Motor neuron (in vitro differentiated cells): ENCODE measurements at regions not wholly inside any gene's neighbourhood (a gene's known extent, or its start where the extent isn't known, plus 50 kb on each side); places are given as distances from the start of the nearest gene placed in this dataset.

Experiments used
- ATAC-seq, 8 experiments: fragments of 200-7000 bp; cut with Tn5 transposase; replicated peaks in 6 of 8; 2 replicates each; pipeline ENCODE4 v1.8.0; 2021; ENCODE audit warnings: mild to moderate bottlenecking in 8 of 8, moderate library complexity in 8 of 8
- H3K27ac ChIP-seq, 2 donors: fragments of 250-450 bp; sonication (Bioruptor Pico); 2 replicates each; pipeline ENCODE4 v1.9.0; 2021; ENCODE audit warnings: antibody characterized with exemption in 2 of 2, mild to moderate bottlenecking in 2 of 2, moderate library complexity in 1 of 2
- H3K4me1 ChIP-seq, 2 donors: fragments of 250-450 bp; sonication (Bioruptor Pico); replicated peaks in 1 of 2; 2 replicates each; pipeline ENCODE4 v1.6.1; 2021; ENCODE audit warnings: antibody characterized with exemption in 2 of 2, mild to moderate bottlenecking in 2 of 2, moderate library complexity in 1 of 2
- H3K4me3 ChIP-seq, 5 donors: fragments of 250-450 bp; sonication (Bioruptor Pico); 2 replicates each; pipeline ENCODE4 v1.9.0; 2021; ENCODE audit warnings: antibody characterized with exemption in 5 of 5, mild to moderate bottlenecking in 5 of 5, moderate library complexity in 4 of 5
- WGBS, 10 experiments: fragments of 450-650 bp; shearing (Covaris generic); methylation state at CpG; one replicate each; pipeline ENCODE4 v1.0.0; 2022; 5-methylcytosine and 5-hydroxymethylcytosine counted together
- in situ Hi-C, 9 experiments: fragments of 400-800 bp; cut with MboI; loops; one replicate each; pipeline ENCODE4 v1.15.0; 2021; ENCODE audit warnings: low sequenced_read_pairs in 9 of 9, low pct_unique_long_range_greater_than_20kb in 2 of 9; ENCODE audit not compliant: unreplicated experiment in 9 of 9

- ATAC-seq, result no peak
- in situ Hi-C loops, result loop anchor here in 2 of 9 experiments (25.0 kb wide), 1 partner anchor 358 kb away; the partner anchor contains the start of gene LHFPL6 (in 2 of the 2)
- H3K4me3 ChIP-seq, result no peak overlapping the region
- peaks cover 0 to 5% of the 10 kb centered on the region in 2 donors for H3K4me1 ChIP-seq
- WGBS, 10 experiments, result 30 to 100% (median 88%) methylated on average over 1 to 5 of the region's 5 CpGs; no CpG with 5 or more reads in 2 of the 10 experiments
- no peak overlapping the region for H3K27ac ChIP-seq
Measured at GRCh38 chr13:39254601-39255000, 216.3 kb downstream of the NHLRC3 start.

DNA sequence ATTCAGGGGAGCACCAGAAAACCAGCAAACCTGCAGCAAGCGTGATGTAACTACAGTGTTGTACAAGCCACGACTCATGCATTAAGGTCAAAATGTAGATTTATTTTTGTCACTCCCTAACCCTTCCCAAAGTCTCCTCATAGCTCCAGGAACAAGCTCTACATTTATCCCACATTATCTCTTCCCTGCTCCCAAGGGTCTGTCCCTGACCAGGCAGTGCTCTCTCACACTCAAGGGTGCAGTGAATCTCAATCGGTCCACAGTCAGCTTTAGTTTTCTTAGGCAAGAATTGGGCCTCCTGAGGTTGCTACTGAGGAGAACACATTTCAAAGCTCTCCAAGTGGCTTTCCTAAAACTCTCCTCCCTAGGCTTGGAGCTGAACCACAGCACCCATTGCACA, 219.4 kb downstream of the NHLRC3 start:
- no peak for ATAC-seq
- H3K27ac ChIP-seq, result no peak overlapping the region
- WGBS, 10 experiments, result 70 to 100% (median 88%) methylated on average over 1 to 3 of the region's 3 CpGs; no CpG with 5 or more reads in 4 of the 10 experiments
- peaks cover 0 to 5% of the 10 kb centered on the region in 2 donors for H3K4me1 ChIP-seq
- H3K4me3 ChIP-seq, result no peak overlapping the region
- in situ Hi-C loops, result loop anchor here in 2 of 9 experiments (25.0 kb wide), 1 partner anchor 355 kb away; the partner anchor contains the start of gene LHFPL6 (in 2 of the 2)

DNA sequence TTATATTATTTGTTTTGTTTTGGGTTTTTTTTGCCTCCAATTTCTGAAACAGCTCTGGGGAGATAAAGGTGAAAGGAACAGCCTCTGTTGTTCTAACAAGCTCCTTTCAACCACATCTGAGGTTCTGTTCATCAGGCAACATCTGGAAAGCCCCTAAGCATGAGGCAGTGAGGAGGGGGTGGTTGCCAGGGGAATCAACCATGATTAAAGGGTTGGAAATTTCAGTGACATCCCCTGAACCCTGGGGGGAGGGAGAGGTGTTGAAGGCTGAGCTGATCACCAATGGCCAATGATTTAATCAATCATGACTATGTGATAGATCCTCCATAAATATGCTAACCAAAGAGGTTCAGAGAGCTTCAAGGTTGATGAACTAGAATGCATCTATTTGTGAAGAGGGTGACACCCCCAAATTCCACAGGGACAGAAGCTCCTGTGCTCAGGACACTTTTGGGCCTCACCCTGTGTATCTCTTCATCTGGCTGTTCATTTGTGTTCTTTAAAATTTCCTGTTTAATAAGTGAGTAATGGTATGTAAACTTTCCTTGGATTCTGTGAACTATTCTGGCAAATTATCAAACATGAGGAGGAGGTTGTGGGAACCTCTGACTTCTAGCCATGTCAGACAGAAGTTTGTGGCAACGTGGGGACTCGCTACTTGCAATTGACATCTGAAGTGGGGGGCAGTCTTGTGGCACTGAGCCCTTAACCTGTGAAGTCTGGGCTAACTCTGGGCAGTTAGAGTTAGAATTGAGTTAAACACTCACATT, 221.3 kb downstream of the NHLRC3 start:
- in situ Hi-C loops, result loop anchor here in 3 of 9 experiments (10.0 to 25.0 kb wide), 3 partner anchors 105 to 355 kb away; partner anchors contain the start of gene LHFPL6 (in 2 of the 3)

DNA sequence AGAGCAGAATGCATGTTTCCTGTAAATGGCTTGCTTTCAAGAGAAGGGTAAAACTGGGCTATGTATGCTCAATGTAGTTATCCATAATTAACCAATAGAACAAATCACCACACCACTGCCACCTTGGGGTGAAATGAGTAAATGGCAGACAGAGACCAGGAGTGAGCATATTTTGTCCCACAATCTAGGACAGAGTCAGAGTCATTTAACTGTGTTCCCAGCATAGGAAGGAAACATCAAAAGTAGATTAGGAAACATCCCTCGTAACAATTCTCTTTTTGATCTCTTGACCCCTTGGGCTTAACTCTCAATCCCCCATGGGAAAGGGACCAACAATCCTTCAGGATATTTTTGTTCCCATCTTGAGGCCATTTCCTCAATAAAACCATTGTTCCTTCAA, 224.8 kb downstream of the NHLRC3 start:
- no peak overlapping the region for H3K27ac ChIP-seq

More for the DNA sequence above, 221.3 kb downstream of the NHLRC3 start:
- no peak overlapping the region for H3K4me3 ChIP-seq
- no peak overlapping the region for H3K27ac ChIP-seq
- ATAC-seq, result no peak
- H3K4me1 ChIP-seq, result peaks cover 0 to 5% of the 10 kb centered on the region in 2 donors
- 0 to 80% (median 50%) methylated on average over 1 to 2 of the region's 2 CpGs; no CpG with 5 or more reads in 4 of the 10 experiments for WGBS, 10 experiments

DNA sequence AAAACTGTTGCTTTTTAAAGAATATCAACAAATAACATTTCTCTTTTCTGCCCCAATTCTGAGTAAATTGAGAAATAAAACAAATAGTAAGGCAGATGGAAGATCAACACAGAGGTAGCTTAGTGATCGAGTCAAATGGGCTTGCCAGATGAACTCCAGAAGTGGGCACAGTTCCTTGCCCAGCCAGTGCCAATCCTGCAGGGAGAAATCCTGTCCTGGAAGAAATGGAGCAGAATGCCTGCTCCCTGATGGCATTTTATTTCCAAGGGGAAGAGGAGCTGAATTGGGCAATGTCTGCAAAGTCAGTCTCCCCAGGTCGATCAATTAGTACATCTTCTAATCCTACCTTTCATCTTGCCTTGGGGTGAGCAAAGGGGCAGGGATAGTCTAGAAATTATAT, 225.3 kb downstream of the NHLRC3 start:
- in situ Hi-C loops, result loop anchor here in 3 of 9 experiments (10.0 to 25.0 kb wide), 3 partner anchors 109 to 351 kb away; partner anchors contain the start of gene LHFPL6 (in 2 of the 3)
- no peak for ATAC-seq
- H3K4me1 ChIP-seq, result peaks cover 0 to 5% of the 10 kb centered on the region in 2 donors
- WGBS, 10 experiments, result 0 to 88% (median 16%) methylated on average over 1 to 2 of the region's 2 CpGs; no CpG with 5 or more reads in 3 of the 10 experiments
- no peak overlapping the region for H3K4me3 ChIP-seq
- H3K27ac ChIP-seq, result no peak overlapping the region

More for the DNA sequence above, 224.8 kb downstream of the NHLRC3 start:
- H3K4me3 ChIP-seq, result no peak overlapping the region
- peak in 7 of 8 experiments; percentile 44 to 94 (median 77) for ATAC-seq
- in situ Hi-C loops, result loop anchor here in 3 of 9 experiments (10.0 to 25.0 kb wide), 3 partner anchors 108 to 352 kb away; partner anchors contain the start of gene LHFPL6 (in 2 of the 3)
- H3K4me1 ChIP-seq, result peaks cover 0 to 5% of the 10 kb centered on the region in 2 donors
- WGBS, 10 experiments, result 0 to 100% (median 77%) methylated on average over 1 of the region's 1 CpG; no CpG with 5 or more reads in 4 of the 10 experiments

DNA sequence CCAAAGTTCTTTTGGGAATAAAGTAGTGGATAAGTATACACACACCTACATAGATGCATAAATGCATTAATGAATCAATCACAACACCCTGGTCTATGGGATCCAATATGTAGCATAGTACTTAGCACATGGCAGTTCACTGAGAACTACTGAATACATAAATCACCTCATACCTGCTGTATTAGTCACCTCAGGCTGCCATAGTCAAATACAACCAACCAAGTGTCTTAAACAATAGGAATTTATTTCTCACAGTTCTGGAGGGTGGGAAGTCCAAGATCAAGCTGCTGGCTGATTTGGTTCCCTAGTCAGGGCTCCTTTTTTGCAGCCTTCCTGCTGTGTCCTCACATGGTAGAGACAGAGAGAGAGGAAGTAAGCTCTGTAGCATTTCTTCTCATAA, 228.2 kb downstream of the NHLRC3 start:
- H3K4me1 ChIP-seq, result no peaks in the 10 kb centered on the region
- in situ Hi-C loops, result loop anchor here in 3 of 9 experiments (10.0 to 25.0 kb wide), 3 partner anchors 112 to 348 kb away; partner anchors contain the start of gene LHFPL6 (in 2 of the 3)
- ATAC-seq, result peak in 1 of 8 experiments; percentile 39
- no peak overlapping the region for H3K4me3 ChIP-seq
- H3K27ac ChIP-seq, result no peak overlapping the region

DNA sequence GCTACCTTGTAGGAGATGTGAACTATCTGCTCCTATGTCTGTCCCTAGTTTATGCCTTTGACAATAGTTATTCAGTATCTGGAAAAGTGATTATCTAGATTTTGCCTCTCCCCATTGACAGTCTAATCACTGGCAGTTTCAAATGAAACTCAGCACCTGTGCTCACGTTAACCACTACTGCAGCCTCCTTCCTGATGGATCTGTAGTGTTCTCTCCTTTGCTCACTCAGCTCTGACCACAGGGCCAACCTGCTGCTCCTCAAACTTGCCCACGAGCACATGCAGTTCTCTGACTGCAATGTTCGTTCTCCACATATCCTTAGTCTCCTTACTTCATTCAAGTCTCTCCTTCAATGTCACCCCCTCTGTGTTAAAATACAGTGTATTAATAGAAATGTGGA, 230.1 kb downstream of the NHLRC3 start:
- no peak for ATAC-seq
- no peaks in the 10 kb centered on the region for H3K4me1 ChIP-seq
- H3K4me3 ChIP-seq, result no peak overlapping the region
- 22 to 100% (median 81%) methylated on average over 1 to 3 of the region's 3 CpGs; no CpG with 5 or more reads in 2 of the 10 experiments for WGBS, 10 experiments
- in situ Hi-C loops, result loop anchor here in 3 of 9 experiments (10.0 to 25.0 kb wide), 3 partner anchors 114 to 346 kb away; partner anchors contain the start of gene LHFPL6 (in 2 of the 3)
- H3K27ac ChIP-seq, result no peak overlapping the region

- no peak overlapping the region for H3K27ac ChIP-seq
- no peak for ATAC-seq
- 40 to 100% (median 63%) methylated on average over 1 to 2 of the region's 2 CpGs; no CpG with 5 or more reads in 4 of the 10 experiments for WGBS, 10 experiments
- no peaks in the 10 kb centered on the region for H3K4me1 ChIP-seq
- H3K4me3 ChIP-seq, result no peak overlapping the region
- in situ Hi-C loops, result loop anchor here in 3 of 9 experiments (10.0 to 25.0 kb wide), 3 partner anchors 114 to 346 kb away; partner anchors contain the start of gene LHFPL6 (in 2 of the 3)
Measured at GRCh38 chr13:39269004-39269403, 230.7 kb downstream of the NHLRC3 start.

- no peak for ATAC-seq
- in situ Hi-C loops, result loop anchor here in 3 of 9 experiments (10.0 to 25.0 kb wide), 3 partner anchors 115 to 345 kb away; partner anchors contain the start of gene LHFPL6 (in 2 of the 3)
Measured at GRCh38 chr13:39269411-39269810, 231.2 kb downstream of the NHLRC3 start.

GRCh38 chr13:39272994-39273393, 234.7 kb downstream of the NHLRC3 start:
- WGBS, 10 experiments, result 0 to 100% (median 43%) methylated on average over 1 of the region's 1 CpG; no CpG with 5 or more reads in 2 of the 10 experiments
- in situ Hi-C loops, result loop anchor here in 2 of 9 experiments (25.0 kb wide), 1 partner anchor 339 kb away; the partner anchor contains the start of gene LHFPL6 (in 2 of the 2)

More at GRCh38 chr13:39269411-39269810, 231.2 kb downstream of the NHLRC3 start:
- H3K27ac ChIP-seq, result no peak overlapping the region
- no peak overlapping the region for H3K4me3 ChIP-seq
- no peaks in the 10 kb centered on the region for H3K4me1 ChIP-seq
- WGBS, 10 experiments, result 57 to 100% (median 67%) methylated on average over 1 of the region's 1 CpG; no CpG with 5 or more reads in 1 of the 10 experiments

GRCh38 chr13:39273953-39274738, 235.9 kb downstream of the NHLRC3 start:
- H3K4me3 ChIP-seq, result no peak overlapping the region
- in situ Hi-C loops, result loop anchor here in 2 of 9 experiments (25.0 kb wide), 1 partner anchor 338 kb away; the partner anchor contains the start of gene LHFPL6 (in 2 of the 2)
- ATAC-seq, result peak in 2 of 8 experiments; percentile 21 to 92
- no peaks in the 10 kb centered on the region for H3K4me1 ChIP-seq
- WGBS, 10 experiments, result 17 to 80% (median 59%) methylated on average over 1 to 5 of the region's 6 CpGs; no CpG with 5 or more reads in 1 of the 10 experiments
- H3K27ac ChIP-seq, result no peak overlapping the region

More at GRCh38 chr13:39272994-39273393, 234.7 kb downstream of the NHLRC3 start:
- Histone ChIP-seq H3K27ac (no peak overlapping the region), H3K4me3 (no peak overlapping the region), H3K4me1 (no peaks in the 10 kb centered on the region)
- ATAC-seq, result peak in 3 of 8 experiments; percentile 35 to 78 (median 58)
